ENCODE measurements at regions not wholly inside any gene's neighbourhood (a gene's known extent, or its start where the extent isn't known, plus 50 kb on each side); places are given as distances from the start of the nearest gene placed in this dataset.

GRCh38 chr6:156617941-156618340 is 159.2 kb upstream of the ARID1B start:
- no peak overlapping the region for H3K4me3 ChIP-seq (ENCODE audit: low read depth, low read length)
- in situ Hi-C loops (cut with HindIII; ENCODE audit: low pct_ligation_motif_present, low sequenced_read_pairs), result no loop called here
- no peak for DNase-seq
- no peaks in the 10 kb centered on the region for H3K36me3 ChIP-seq (replicated peaks)
- TF ChIP-seq CTCF (IDR thresholded peaks at IDR 0.05; ENCODE audit: low read depth, low read length, missing control alignments), result no peak
- H3K27me3 ChIP-seq (replicated peaks), result no peaks in the 10 kb centered on the region
- H3K27ac ChIP-seq, result no peak overlapping the region

DNA sequence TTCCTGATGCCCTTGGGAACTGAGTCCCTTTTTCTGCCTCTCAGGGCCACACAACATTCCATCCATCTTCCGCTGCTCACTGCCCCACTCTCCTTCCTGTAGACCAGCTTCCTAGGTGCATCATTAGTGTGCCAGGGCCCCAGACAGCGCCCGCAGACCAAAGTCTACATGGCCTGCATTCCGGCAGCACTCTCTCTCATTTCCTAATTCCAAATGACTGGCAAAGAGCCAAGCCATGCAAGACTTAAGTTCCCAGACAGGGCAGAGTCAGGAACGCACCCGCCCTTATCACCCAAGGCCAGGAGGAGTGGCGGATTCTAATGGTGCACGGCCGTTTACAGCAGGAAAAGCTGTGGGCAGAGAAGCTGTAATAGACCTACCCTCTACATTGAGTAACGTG is 159.8 kb upstream of the ARID1B start:
- Histone ChIP-seq H3K36me3 (replicated peaks) (no peaks in the 10 kb centered on the region), H3K4me3 (ENCODE audit: low read depth, low read length) (no peak overlapping the region), H3K27ac (no peak overlapping the region), H3K27me3 (replicated peaks) (no peaks in the 10 kb centered on the region)
- peak; percentile 9 for DNase-seq
- no peak for TF ChIP-seq CTCF (IDR thresholded peaks at IDR 0.05; ENCODE audit: low read depth, low read length, missing control alignments)
- in situ Hi-C loops (cut with HindIII; ENCODE audit: low pct_ligation_motif_present, low sequenced_read_pairs), result no loop called here

DNA sequence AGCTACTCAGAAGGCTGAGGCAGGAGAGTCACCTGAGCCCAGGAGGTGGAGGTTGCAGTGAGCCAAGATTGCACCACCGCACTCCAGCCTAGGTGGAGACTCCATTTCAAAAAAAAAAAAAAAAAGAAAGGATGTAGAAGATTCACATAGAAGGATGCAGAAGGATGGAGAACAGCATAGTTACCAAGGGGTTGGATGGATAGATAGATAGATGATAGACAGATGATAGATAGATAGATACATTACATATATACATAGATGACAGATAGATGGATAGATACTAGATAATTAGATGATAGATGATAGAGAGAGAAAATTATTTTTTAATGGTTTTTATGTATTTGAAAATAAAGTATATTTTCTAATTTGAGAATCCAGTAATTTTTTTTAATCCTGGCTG is 160.7 kb upstream of the ARID1B start:
- H3K4me3 ChIP-seq (ENCODE audit: low read depth, low read length), result no peak overlapping the region
- in situ Hi-C loops (cut with HindIII; ENCODE audit: low pct_ligation_motif_present, low sequenced_read_pairs), result no loop called here
- no peak overlapping the region for H3K27ac ChIP-seq
- no peak for TF ChIP-seq CTCF (IDR thresholded peaks at IDR 0.05; ENCODE audit: low read depth, low read length, missing control alignments)
- no peaks in the 10 kb centered on the region for H3K27me3 ChIP-seq (replicated peaks)
- no peak for DNase-seq
- no peaks in the 10 kb centered on the region for H3K36me3 ChIP-seq (replicated peaks)

GRCh38 chr6:156613996-156614395 is 163.2 kb upstream of the ARID1B start:
- TF ChIP-seq CTCF (IDR thresholded peaks at IDR 0.05; ENCODE audit: low read depth, low read length, missing control alignments), result no peak

DNA sequence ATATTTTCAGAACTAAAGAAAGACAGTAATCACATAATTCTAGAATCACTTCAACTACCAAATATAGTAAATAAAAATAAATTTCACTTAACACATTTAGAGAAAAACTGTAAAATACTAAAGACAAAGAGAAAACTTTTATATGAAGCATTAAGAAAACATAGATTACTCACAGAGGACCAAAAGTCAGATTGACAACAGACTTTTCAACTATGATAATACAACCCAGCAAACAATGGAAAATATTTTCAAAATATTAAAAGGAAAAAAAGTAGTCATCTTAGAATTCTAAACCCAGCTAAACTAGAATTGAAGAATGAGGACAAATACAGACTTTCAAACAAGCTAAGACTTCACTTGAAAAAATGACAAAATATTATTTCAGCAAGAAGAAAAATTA is 164.8 kb upstream of the ARID1B start:
- Histone ChIP-seq H3K36me3 (replicated peaks) (no peaks in the 10 kb centered on the region), H3K27me3 (replicated peaks) (no peaks in the 10 kb centered on the region), H3K27ac (no peak overlapping the region), H3K4me3 (ENCODE audit: low read depth, low read length) (no peak overlapping the region)
- no peak for DNase-seq
- in situ Hi-C loops (cut with HindIII; ENCODE audit: low pct_ligation_motif_present, low sequenced_read_pairs), result no loop called here
- no peak for TF ChIP-seq CTCF (IDR thresholded peaks at IDR 0.05; ENCODE audit: low read depth, low read length, missing control alignments)

More at GRCh38 chr6:156613996-156614395, 163.2 kb upstream of the ARID1B start:
- DNase-seq, result no peak
- in situ Hi-C loops (cut with HindIII; ENCODE audit: low pct_ligation_motif_present, low sequenced_read_pairs), result no loop called here
- Histone ChIP-seq H3K27me3 (replicated peaks) (no peaks in the 10 kb centered on the region), H3K36me3 (replicated peaks) (no peaks in the 10 kb centered on the region), H3K27ac (no peak overlapping the region), H3K4me3 (ENCODE audit: low read depth, low read length) (no peak overlapping the region)

- in situ Hi-C loops (cut with HindIII; ENCODE audit: low pct_ligation_motif_present, low sequenced_read_pairs), result no loop called here
- Histone ChIP-seq H3K27me3 (replicated peaks) (no peaks in the 10 kb centered on the region), H3K27ac (no peak overlapping the region), H3K36me3 (replicated peaks) (no peaks in the 10 kb centered on the region), H3K4me3 (ENCODE audit: low read depth, low read length) (no peak overlapping the region)
- DNase-seq, result no peak
- TF ChIP-seq CTCF (IDR thresholded peaks at IDR 0.05; ENCODE audit: low read depth, low read length, missing control alignments), result no peak
These were observed 175.2 kb upstream of the ARID1B start for GRCh38 chr6:156602066-156602385.
